Neural crest cell (in vitro differentiated cells): ENCODE measurements at regions not wholly inside any gene's neighbourhood (a gene's known extent, or its start where the extent isn't known, plus 50 kb on each side); places are given as distances from the start of the nearest gene placed in this dataset.

Source experiments
- DNase-seq: peaks from one replicate; pipeline ENCODE4 v3.0.0; 2021; ENCODE audit warnings: low read depth, mixed read lengths, low spot score
- H3K27ac Mint-ChIP-seq: one replicate; pipeline ENCODE4 v1.8.0; 2021; ENCODE audit warnings: mild to moderate bottlenecking, mixed read lengths; ENCODE audit not compliant: unreplicated experiment
- H3K27me3 Mint-ChIP-seq: 2 replicates; pipeline ENCODE4 v1.8.0; 2021; ENCODE audit warnings: low read depth, mild to moderate bottlenecking, mixed read lengths
- H3K36me3 Mint-ChIP-seq: 2 replicates; pipeline ENCODE4 v1.8.0; 2021; ENCODE audit warnings: low read depth, mild to moderate bottlenecking, mixed read lengths
- H3K4me1 Mint-ChIP-seq: 2 replicates; pipeline ENCODE4 v1.8.0; 2021; ENCODE audit warnings: mixed read lengths
- H3K4me3 Mint-ChIP-seq: one replicate; pipeline ENCODE4 v1.8.0; 2021; ENCODE audit warnings: mild to moderate bottlenecking, mixed read lengths
- H3K9me3 Mint-ChIP-seq: 2 replicates; pipeline ENCODE4 v1.8.0; 2021; ENCODE audit warnings: mixed read lengths
- CTCF ChIP-seq: fragments of 200-600 bp; sonication (generic); conservative IDR thresholded peaks from 2 replicates; pipeline ENCODE4 v1.5.0; 2021; ENCODE audit warnings: antibody characterized with exemption, mild to moderate bottlenecking

GRCh38 chr10:105751688-105752087 is 1110.6 kb downstream of the SORCS3 start:
- no peak for DNase-seq
- no peaks in the 10 kb centered on the region for H3K36me3 Mint-ChIP-seq
- TF ChIP-seq CTCF: no peak
- H3K4me3 Mint-ChIP-seq: no peak overlapping the region
- no peaks in the 10 kb centered on the region for H3K9me3 Mint-ChIP-seq
- H3K27me3 Mint-ChIP-seq: no peaks in the 10 kb centered on the region
- H3K4me1 Mint-ChIP-seq: no peaks in the 10 kb centered on the region
- H3K27ac Mint-ChIP-seq: no peak overlapping the region

GRCh38 chr10:105745596-105746148 is 1104.6 kb downstream of the SORCS3 start:
- Mint-ChIP-seq H3K9me3 (no peaks in the 10 kb centered on the region), H3K27ac (no peak overlapping the region), H3K36me3 (no peaks in the 10 kb centered on the region), H3K4me1 (no peaks in the 10 kb centered on the region), H3K4me3 (no peak overlapping the region), H3K27me3 (no peaks in the 10 kb centered on the region)
- DNase-seq: no peak
- no peak for TF ChIP-seq CTCF

GRCh38 chr10:105743343-105744056 is 1102.4 kb downstream of the SORCS3 start:
- no peak for DNase-seq
- no peak for TF ChIP-seq CTCF
- H3K4me3 Mint-ChIP-seq: no peak overlapping the region
- H3K27me3 Mint-ChIP-seq: no peaks in the 10 kb centered on the region
- H3K27ac Mint-ChIP-seq: no peak overlapping the region
- H3K9me3 Mint-ChIP-seq: no peaks in the 10 kb centered on the region
- no peaks in the 10 kb centered on the region for H3K36me3 Mint-ChIP-seq
- no peaks in the 10 kb centered on the region for H3K4me1 Mint-ChIP-seq

GRCh38 chr10:105742923-105743322 is 1101.8 kb downstream of the SORCS3 start:
- Mint-ChIP-seq H3K4me1 (no peaks in the 10 kb centered on the region), H3K27ac (no peak overlapping the region), H3K27me3 (no peaks in the 10 kb centered on the region), H3K4me3 (no peak overlapping the region), H3K9me3 (no peaks in the 10 kb centered on the region), H3K36me3 (no peaks in the 10 kb centered on the region)
- no peak for DNase-seq
- TF ChIP-seq CTCF: no peak

- Mint-ChIP-seq H3K4me1 (no peaks in the 10 kb centered on the region), H3K4me3 (no peak overlapping the region), H3K27ac (no peak overlapping the region), H3K9me3 (peaks cover 2% of the 10 kb centered on the region), H3K36me3 (no peaks in the 10 kb centered on the region), H3K27me3 (no peaks in the 10 kb centered on the region)
- DNase-seq: no peak
- no peak for TF ChIP-seq CTCF
Observed at GRCh38 chr10:105742184-105742583, 1101.1 kb downstream of the SORCS3 start.
